ENCODE measurements at regions not wholly inside any gene's neighbourhood (a gene's known extent, or its start where the extent isn't known, plus 50 kb on each side); places are given as distances from the start of the nearest gene placed in this dataset.

DNA sequence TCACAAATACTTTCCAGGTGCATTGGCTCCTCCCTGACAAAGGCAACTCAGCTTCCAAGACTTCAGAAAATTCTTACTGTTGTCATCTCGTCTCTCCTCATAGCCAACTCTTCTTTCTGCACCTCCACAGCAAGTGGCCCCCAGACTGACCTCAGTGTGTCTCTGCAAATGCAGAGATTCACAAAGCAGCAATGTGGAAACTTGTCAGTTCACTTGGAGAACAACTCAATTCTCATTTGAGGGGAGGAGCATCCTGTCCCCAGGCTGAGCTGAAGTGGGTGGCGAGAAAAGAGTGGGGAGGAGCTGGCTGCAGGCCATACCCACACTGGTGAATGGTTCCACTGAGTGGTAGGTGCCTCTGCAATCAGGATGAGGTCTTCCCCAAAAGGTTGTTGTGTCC, 248.7 kb upstream of the IL12A start:
- Histone ChIP-seq H2AFZ (no peak overlapping the region), H3K79me2 (no peaks in the 10 kb centered on the region), H3K27ac (no peak overlapping the region), H3K9ac (no peak overlapping the region), H3K27me3 (ENCODE audit: control insufficient read depth, insufficient read depth, low read length) (no peaks in the 10 kb centered on the region), H3K4me1 (no peaks in the 10 kb centered on the region), H3K4me2 (ENCODE audit: low read length) (no peak overlapping the region), H3K9me3 (ENCODE audit: control insufficient read depth, low read length) (no peaks in the 10 kb centered on the region), H3K36me3 (ENCODE audit: control insufficient read depth, insufficient read depth, low read length) (no peaks in the 10 kb centered on the region), H3K4me3 (ENCODE audit: low read depth, low read length) (no peak overlapping the region)
- TF ChIP-seq, protein P1, sequence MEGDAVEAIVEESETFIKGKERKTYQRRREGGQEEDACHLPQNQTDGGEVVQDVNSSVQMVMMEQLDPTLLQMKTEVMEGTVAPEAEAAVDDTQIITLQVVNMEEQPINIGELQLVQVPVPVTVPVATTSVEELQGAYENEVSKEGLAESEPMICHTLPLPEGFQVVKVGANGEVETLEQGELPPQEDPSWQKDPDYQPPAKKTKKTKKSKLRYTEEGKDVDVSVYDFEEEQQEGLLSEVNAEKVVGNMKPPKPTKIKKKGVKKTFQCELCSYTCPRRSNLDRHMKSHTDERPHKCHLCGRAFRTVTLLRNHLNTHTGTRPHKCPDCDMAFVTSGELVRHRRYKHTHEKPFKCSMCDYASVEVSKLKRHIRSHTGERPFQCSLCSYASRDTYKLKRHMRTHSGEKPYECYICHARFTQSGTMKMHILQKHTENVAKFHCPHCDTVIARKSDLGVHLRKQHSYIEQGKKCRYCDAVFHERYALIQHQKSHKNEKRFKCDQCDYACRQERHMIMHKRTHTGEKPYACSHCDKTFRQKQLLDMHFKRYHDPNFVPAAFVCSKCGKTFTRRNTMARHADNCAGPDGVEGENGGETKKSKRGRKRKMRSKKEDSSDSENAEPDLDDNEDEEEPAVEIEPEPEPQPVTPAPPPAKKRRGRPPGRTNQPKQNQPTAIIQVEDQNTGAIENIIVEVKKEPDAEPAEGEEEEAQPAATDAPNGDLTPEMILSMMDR (IDR thresholded peaks at IDR 0.05) = no peak

DNA sequence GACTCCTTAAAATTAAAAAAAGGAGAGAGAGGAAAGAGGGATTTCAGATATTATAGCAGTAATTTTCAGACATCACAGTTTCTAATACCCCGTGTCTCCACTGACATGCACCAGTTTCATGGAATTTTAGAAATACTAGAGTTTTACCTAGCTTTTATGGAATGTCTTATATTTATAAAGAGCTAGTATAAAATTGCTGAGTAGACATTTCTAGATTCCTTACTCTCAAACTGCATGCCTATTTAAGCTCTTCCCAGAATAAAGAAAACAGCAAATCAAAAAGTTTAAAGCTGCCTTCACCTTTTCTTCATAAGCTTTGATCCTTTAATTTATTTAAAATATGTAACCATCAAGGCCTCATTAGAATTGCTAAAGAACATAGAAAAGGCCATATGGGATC, 247.4 kb upstream of the IL12A start:
- no peak overlapping the region for H3K4me2 ChIP-seq (ENCODE audit: low read length)
- H3K79me2 ChIP-seq = no peaks in the 10 kb centered on the region
- no peaks in the 10 kb centered on the region for H3K27me3 ChIP-seq (ENCODE audit: control insufficient read depth, insufficient read depth, low read length)
- H2AFZ ChIP-seq = no peak overlapping the region
- no peaks in the 10 kb centered on the region for H3K36me3 ChIP-seq (ENCODE audit: control insufficient read depth, insufficient read depth, low read length)
- no peaks in the 10 kb centered on the region for H3K4me1 ChIP-seq
- no peak overlapping the region for H3K4me3 ChIP-seq (ENCODE audit: low read depth, low read length)
- TF ChIP-seq, protein P1 (IDR thresholded peaks at IDR 0.05) = no peak
- no peak overlapping the region for H3K27ac ChIP-seq
- no peak overlapping the region for H3K9ac ChIP-seq
- no peaks in the 10 kb centered on the region for H3K9me3 ChIP-seq (ENCODE audit: control insufficient read depth, low read length)

- Histone ChIP-seq H3K9me3 (ENCODE audit: control insufficient read depth, low read length) (no peaks in the 10 kb centered on the region), H3K79me2 (no peaks in the 10 kb centered on the region), H3K4me3 (ENCODE audit: low read depth, low read length) (no peak overlapping the region), H3K27me3 (ENCODE audit: control insufficient read depth, insufficient read depth, low read length) (no peaks in the 10 kb centered on the region), H3K4me1 (no peaks in the 10 kb centered on the region), H3K36me3 (ENCODE audit: control insufficient read depth, insufficient read depth, low read length) (no peaks in the 10 kb centered on the region), H3K9ac (no peak overlapping the region), H2AFZ (no peak overlapping the region), H3K27ac (no peak overlapping the region), H3K4me2 (ENCODE audit: low read length) (no peak overlapping the region)
- TF ChIP-seq, protein P1 (IDR thresholded peaks at IDR 0.05) = no peak
Observed at GRCh38 chr3:159748425-159748824, 240.2 kb upstream of the IL12A start.

- Histone ChIP-seq H3K36me3 (ENCODE audit: control insufficient read depth, insufficient read depth, low read length) (no peaks in the 10 kb centered on the region), H3K27me3 (ENCODE audit: control insufficient read depth, insufficient read depth, low read length) (no peaks in the 10 kb centered on the region), H3K4me1 (no peaks in the 10 kb centered on the region), H2AFZ (no peak overlapping the region), H3K79me2 (no peaks in the 10 kb centered on the region), H3K4me2 (ENCODE audit: low read length) (no peak overlapping the region), H3K4me3 (ENCODE audit: low read depth, low read length) (no peak overlapping the region), H3K9ac (no peak overlapping the region), H3K9me3 (ENCODE audit: control insufficient read depth, low read length) (no peaks in the 10 kb centered on the region), H3K27ac (no peak overlapping the region)
- TF ChIP-seq, protein P1 (IDR thresholded peaks at IDR 0.05) = no peak
Observed at GRCh38 chr3:159749406-159749805, 239.2 kb upstream of the IL12A start.

DNA sequence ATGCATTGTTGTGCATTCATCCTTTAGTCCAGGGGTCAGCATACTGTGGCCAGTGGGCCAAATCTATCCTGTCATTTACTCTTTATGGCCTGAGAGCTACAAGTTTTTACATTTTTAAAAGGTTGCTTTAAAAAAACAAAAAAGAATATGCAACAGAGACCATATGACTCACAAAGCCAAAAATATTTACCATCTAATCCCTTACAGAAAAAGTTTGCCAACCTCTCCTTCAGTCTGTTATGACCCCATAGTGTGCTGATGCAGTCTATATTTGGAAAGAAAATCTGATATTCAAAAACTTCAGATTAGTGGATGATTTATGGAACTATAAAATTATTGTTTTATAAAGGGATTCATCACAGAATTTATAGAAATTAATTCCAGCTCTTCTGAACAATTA, 237.5 kb upstream of the IL12A start:
- Histone ChIP-seq H3K4me1 (no peaks in the 10 kb centered on the region), H3K27ac (no peak overlapping the region)
- TF ChIP-seq, protein P1 (IDR thresholded peaks at IDR 0.05) = no peak

More for the DNA sequence above, 237.5 kb upstream of the IL12A start:
- Histone ChIP-seq H2AFZ (no peak overlapping the region), H3K9ac (no peak overlapping the region), H3K4me3 (ENCODE audit: low read depth, low read length) (no peak overlapping the region), H3K79me2 (no peaks in the 10 kb centered on the region), H3K36me3 (ENCODE audit: control insufficient read depth, insufficient read depth, low read length) (no peaks in the 10 kb centered on the region), H3K4me2 (ENCODE audit: low read length) (no peak overlapping the region), H3K27me3 (ENCODE audit: control insufficient read depth, insufficient read depth, low read length) (no peaks in the 10 kb centered on the region), H3K9me3 (ENCODE audit: control insufficient read depth, low read length) (no peaks in the 10 kb centered on the region)

Data from parathyroid adenoma (tissue), 2 donors.